ENCODE measurements at regions not wholly inside any gene's neighbourhood (a gene's known extent, or its start where the extent isn't known, plus 50 kb on each side); places are given as distances from the start of the nearest gene placed in this dataset.

DNA sequence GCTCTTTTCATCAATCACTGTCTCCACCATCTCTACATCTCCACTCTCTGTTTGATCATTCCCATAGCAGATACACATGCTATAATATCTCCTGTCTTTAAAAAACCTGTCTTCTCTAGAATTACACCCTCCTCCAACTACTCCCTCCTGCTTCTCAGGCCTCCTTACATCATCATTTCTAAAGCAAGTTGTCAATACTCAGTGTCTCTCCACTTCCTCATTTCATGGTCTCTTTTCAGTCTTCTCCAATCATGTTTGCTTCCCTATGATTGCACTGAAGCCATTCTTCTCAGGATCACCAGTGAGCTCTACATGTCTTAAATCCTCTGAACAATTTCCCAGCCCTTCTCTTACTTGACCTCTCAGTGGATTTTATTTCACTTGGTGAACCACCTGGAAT is 87.0 kb upstream of the ZNF280D start:
- H3K27me3 ChIP-seq (replicated peaks; ENCODE audit: insufficient read depth): no peaks in the 10 kb centered on the region
- TF ChIP-seq, protein P1, sequence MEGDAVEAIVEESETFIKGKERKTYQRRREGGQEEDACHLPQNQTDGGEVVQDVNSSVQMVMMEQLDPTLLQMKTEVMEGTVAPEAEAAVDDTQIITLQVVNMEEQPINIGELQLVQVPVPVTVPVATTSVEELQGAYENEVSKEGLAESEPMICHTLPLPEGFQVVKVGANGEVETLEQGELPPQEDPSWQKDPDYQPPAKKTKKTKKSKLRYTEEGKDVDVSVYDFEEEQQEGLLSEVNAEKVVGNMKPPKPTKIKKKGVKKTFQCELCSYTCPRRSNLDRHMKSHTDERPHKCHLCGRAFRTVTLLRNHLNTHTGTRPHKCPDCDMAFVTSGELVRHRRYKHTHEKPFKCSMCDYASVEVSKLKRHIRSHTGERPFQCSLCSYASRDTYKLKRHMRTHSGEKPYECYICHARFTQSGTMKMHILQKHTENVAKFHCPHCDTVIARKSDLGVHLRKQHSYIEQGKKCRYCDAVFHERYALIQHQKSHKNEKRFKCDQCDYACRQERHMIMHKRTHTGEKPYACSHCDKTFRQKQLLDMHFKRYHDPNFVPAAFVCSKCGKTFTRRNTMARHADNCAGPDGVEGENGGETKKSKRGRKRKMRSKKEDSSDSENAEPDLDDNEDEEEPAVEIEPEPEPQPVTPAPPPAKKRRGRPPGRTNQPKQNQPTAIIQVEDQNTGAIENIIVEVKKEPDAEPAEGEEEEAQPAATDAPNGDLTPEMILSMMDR (IDR thresholded peaks at IDR 0.05): no peak
- H3K4me1 ChIP-seq (ENCODE audit: control insufficient read depth in 1 of 2, low read depth in 2 of 2): peaks cover 0 to 12% of the 10 kb centered on the region in 2 donors
- no peak overlapping the region for H3K4me3 ChIP-seq
- H3K27ac ChIP-seq: no peak overlapping the region
- DNase-seq (ENCODE audit: low spot score) (no peak), ATAC-seq (ENCODE audit: insufficient number of reproducible peaks, low FRiP score, low read depth) (no peak)
- no peaks in the 10 kb centered on the region for H3K36me3 ChIP-seq
- H3K9me3 ChIP-seq: no peaks in the 10 kb centered on the region

DNA sequence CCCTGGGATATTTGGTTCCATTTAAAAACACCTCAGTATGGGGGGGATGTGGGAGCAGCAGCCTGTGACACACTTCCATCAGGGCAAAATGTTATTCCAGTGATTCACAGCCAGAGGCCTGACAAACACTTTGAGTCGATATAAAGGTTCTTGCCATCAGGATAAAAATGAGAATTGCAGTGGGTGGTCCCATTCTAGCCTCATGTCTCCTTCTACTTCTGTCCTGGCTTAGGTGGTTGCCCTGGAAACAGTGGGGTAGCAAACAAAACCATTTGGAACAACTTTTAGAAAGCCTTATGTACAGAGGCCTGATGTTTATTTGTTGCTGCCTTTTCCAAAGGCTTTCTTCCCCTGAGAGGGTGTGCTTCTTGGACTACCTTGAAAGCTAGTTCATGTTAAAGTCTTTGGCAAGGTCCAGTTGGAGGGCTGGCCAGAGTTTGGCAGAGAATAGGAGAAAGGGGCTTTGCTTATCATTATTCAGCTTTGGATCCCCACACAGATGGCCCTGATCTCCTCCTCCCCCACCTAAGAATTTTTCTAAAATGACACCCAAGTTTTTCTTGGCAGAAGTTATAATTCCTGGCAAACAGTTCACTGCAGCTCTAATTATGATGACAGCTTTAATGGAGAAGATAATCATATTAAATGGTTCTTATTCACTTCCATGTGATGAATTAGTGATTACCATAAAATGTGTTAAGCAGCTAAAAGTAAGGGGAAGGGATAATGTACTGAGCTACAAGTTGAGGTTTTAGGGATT is 84.2 kb upstream of the ZNF280D start:
- ATAC-seq (ENCODE audit: insufficient number of reproducible peaks, low FRiP score, low read depth): no peak
- TF ChIP-seq, protein P1 (IDR thresholded peaks at IDR 0.05): no peak
- no peak for DNase-seq (ENCODE audit: low spot score)
- no peaks in the 10 kb centered on the region for H3K36me3 ChIP-seq
- no peak overlapping the region for H3K27ac ChIP-seq
- H3K9me3 ChIP-seq: no peaks in the 10 kb centered on the region
- H3K4me1 ChIP-seq (ENCODE audit: control insufficient read depth in 1 of 2, low read depth in 2 of 2): peaks cover 0 to 17% of the 10 kb centered on the region in 2 donors
- H3K4me3 ChIP-seq: no peak overlapping the region
- H3K27me3 ChIP-seq (replicated peaks; ENCODE audit: insufficient read depth): no peaks in the 10 kb centered on the region

DNA sequence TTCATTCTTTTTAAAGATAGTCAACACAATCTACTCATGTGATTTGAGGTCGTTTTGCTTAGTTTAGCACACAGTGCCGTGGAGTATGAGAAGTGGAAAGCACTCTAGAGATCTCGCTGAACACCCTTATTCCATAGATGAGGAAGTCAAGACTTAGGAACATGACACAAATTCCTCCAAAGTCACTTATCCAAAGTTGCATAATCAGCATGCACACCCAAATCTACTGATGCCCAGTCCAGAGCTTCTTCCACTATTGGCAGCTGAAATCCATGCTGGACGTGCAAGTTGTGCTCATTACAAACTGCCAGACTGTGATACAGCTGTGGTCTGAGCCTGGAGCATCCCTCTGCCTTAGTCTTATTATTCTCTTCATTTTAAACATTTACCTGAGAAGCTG is 83.5 kb upstream of the ZNF280D start:
- H3K27ac ChIP-seq: no peak overlapping the region
- peaks cover 5 to 25% of the 10 kb centered on the region in 2 donors for H3K4me1 ChIP-seq (ENCODE audit: control insufficient read depth in 1 of 2, low read depth in 2 of 2)
- DNase-seq (ENCODE audit: low spot score) (no peak), ATAC-seq (ENCODE audit: insufficient number of reproducible peaks, low FRiP score, low read depth) (no peak)
- H3K4me3 ChIP-seq: no peak overlapping the region
- H3K27me3 ChIP-seq (replicated peaks; ENCODE audit: insufficient read depth): no peaks in the 10 kb centered on the region
- TF ChIP-seq, protein P1 (IDR thresholded peaks at IDR 0.05): no peak
- no peaks in the 10 kb centered on the region for H3K9me3 ChIP-seq
- H3K36me3 ChIP-seq: no peaks in the 10 kb centered on the region

DNA sequence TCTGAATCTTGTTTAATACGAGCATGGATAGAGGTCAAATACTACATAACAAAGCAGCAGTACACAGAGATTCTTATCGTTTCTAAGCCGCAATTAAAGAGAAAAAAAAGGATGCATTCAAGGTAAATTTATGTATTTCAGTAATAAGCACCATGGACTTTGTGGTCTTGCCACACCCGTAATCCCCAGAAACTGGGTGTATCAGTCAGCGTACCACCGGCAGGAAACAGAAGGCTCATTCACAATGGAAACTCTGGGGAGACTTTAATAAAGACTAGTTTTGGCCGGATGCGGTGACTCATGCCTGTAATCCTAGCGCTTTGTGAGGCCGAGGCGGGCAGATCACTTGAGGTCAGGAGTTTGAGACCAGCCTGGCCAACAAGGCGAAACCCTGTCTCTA is 81.9 kb upstream of the ZNF280D start:
- ATAC-seq (ENCODE audit: insufficient number of reproducible peaks, low FRiP score, low read depth): no peak
- DNase-seq (ENCODE audit: low spot score): no peak

DNA sequence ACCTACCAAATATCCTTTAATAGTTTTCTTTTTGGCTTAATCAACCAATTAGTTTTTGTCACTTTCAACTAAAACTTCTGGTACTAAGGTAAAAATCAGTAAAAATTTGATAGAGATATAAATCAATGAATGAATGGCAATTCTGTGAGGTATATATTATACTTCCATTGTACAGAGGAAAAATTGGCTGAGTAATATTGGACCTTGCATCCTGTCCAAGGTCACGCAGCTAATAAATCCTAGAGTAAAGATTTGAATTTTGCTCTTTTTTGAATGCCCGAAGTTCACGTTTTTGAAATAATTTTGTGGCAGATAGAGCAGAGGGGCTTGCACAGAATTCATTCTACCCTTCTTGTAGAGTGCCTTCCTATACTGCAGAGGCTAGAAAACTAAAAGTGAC is 81.1 kb upstream of the ZNF280D start:
- H3K4me3 ChIP-seq: no peak overlapping the region
- ATAC-seq (ENCODE audit: insufficient number of reproducible peaks, low FRiP score, low read depth): no peak
- H3K9me3 ChIP-seq: no peaks in the 10 kb centered on the region
- H3K27ac ChIP-seq: no peak overlapping the region
- DNase-seq (ENCODE audit: low spot score): no peak
- no peaks in the 10 kb centered on the region for H3K36me3 ChIP-seq
- TF ChIP-seq, protein P1 (IDR thresholded peaks at IDR 0.05): no peak
- H3K27me3 ChIP-seq (replicated peaks; ENCODE audit: insufficient read depth): no peaks in the 10 kb centered on the region
- peaks cover 5 to 29% of the 10 kb centered on the region in 2 donors for H3K4me1 ChIP-seq (ENCODE audit: control insufficient read depth in 1 of 2, low read depth in 2 of 2)

More for the DNA sequence above, 81.9 kb upstream of the ZNF280D start:
- Histone ChIP-seq H3K36me3 (no peaks in the 10 kb centered on the region), H3K27me3 (replicated peaks; ENCODE audit: insufficient read depth) (no peaks in the 10 kb centered on the region), H3K4me1 (ENCODE audit: control insufficient read depth in 1 of 2, low read depth in 2 of 2) (peaks cover 5 to 29% of the 10 kb centered on the region in 2 donors), H3K4me3 (no peak overlapping the region), H3K9me3 (no peaks in the 10 kb centered on the region), H3K27ac (no peak overlapping the region)
- TF ChIP-seq, protein P1 (IDR thresholded peaks at IDR 0.05): no peak

Measured in thoracic aorta (tissue), 2 donors.